ENCODE measurements at regions not wholly inside any gene's neighbourhood (a gene's known extent, or its start where the extent isn't known, plus 50 kb on each side); places are given as distances from the start of the nearest gene placed in this dataset.
A peak's percentile ranks its signal among the peaks of the same experiment; 100 is the strongest.
"Not testable (repeated sequence)": the region's sequence is repeated elsewhere in the genome, so short reads cannot be mapped to it uniquely, and the experiment has no call there.

DNA sequence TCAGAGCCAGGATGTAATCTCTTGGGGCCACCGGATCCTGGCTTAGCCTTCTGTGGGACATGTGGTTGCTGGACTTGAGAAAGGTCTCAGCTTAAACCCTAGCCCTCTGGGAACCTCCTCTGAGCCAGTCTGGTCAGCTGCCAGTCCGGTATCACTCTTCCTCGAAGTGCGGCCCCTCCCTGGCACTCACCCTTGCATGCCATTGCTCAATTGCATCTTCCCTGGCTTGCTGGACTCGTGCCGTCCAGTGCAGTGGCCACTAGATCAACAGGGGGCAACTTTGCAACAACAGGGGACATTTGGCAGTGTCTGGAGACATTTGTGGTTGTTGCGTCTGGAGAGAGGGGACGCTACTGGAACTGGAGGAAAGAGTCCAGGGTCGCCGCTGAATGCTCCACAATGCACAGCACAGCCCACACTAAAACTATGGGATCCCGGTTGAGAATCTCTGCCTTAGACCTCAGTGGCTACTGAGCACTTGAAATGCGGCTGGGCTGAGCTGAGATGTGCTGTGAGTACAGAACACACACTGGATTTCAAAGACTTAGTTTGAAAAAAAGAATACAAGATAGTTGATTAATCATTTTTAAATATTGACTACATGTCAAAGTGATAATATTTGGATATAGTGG is 152.1 kb downstream of the TFAP2C start:
- CTCF ChIA-PET = no interaction called here
- Histone ChIP-seq H3K9me3 (ENCODE audit: control insufficient read depth, insufficient read depth, low read depth, low read length) (no peaks in the 10 kb centered on the region), H3K36me3 (ENCODE audit: control insufficient read depth, insufficient read depth, low read length) (no peaks in the 10 kb centered on the region), H3K27me3 (ENCODE audit: control insufficient read depth, insufficient read depth, low read length) (no peaks in the 10 kb centered on the region), H3K4me3 (ENCODE audit: low read depth in 2 of 2, low read length in 2 of 2) (no peak overlapping the region), H3K4me1 (ENCODE audit: control insufficient read depth, insufficient read depth, low read length) (peaks cover 30% of the 10 kb centered on the region), H3K27ac (ENCODE audit: low read length) (peak overlapping the region; percentile 23; the same call in 1 of the 2 replicates)
- BruUV-seq (replicated peaks) = no TSS peak
- no peak for DNase-seq (ENCODE audit: low read depth, low spot score)
- POLR2A ChIA-PET = no interaction called here
- TF ChIP-seq, protein P1, sequence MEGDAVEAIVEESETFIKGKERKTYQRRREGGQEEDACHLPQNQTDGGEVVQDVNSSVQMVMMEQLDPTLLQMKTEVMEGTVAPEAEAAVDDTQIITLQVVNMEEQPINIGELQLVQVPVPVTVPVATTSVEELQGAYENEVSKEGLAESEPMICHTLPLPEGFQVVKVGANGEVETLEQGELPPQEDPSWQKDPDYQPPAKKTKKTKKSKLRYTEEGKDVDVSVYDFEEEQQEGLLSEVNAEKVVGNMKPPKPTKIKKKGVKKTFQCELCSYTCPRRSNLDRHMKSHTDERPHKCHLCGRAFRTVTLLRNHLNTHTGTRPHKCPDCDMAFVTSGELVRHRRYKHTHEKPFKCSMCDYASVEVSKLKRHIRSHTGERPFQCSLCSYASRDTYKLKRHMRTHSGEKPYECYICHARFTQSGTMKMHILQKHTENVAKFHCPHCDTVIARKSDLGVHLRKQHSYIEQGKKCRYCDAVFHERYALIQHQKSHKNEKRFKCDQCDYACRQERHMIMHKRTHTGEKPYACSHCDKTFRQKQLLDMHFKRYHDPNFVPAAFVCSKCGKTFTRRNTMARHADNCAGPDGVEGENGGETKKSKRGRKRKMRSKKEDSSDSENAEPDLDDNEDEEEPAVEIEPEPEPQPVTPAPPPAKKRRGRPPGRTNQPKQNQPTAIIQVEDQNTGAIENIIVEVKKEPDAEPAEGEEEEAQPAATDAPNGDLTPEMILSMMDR (IDR thresholded peaks at IDR 0.05) = no peak
- TF ChIP-seq, protein P2, sequence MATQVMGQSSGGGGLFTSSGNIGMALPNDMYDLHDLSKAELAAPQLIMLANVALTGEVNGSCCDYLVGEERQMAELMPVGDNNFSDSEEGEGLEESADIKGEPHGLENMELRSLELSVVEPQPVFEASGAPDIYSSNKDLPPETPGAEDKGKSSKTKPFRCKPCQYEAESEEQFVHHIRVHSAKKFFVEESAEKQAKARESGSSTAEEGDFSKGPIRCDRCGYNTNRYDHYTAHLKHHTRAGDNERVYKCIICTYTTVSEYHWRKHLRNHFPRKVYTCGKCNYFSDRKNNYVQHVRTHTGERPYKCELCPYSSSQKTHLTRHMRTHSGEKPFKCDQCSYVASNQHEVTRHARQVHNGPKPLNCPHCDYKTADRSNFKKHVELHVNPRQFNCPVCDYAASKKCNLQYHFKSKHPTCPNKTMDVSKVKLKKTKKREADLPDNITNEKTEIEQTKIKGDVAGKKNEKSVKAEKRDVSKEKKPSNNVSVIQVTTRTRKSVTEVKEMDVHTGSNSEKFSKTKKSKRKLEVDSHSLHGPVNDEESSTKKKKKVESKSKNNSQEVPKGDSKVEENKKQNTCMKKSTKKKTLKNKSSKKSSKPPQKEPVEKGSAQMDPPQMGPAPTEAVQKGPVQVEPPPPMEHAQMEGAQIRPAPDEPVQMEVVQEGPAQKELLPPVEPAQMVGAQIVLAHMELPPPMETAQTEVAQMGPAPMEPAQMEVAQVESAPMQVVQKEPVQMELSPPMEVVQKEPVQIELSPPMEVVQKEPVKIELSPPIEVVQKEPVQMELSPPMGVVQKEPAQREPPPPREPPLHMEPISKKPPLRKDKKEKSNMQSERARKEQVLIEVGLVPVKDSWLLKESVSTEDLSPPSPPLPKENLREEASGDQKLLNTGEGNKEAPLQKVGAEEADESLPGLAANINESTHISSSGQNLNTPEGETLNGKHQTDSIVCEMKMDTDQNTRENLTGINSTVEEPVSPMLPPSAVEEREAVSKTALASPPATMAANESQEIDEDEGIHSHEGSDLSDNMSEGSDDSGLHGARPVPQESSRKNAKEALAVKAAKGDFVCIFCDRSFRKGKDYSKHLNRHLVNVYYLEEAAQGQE (IDR thresholded peaks at IDR 0.05; ENCODE audit: insufficient read depth in 1 of 2, low read depth in 2 of 2, low read length in 1 of 2) = no peak
- TF ChIP-seq SIN3A (IDR thresholded peaks at IDR 0.05; ENCODE audit: borderline replicate concordance, insufficient read depth, low read depth, low read length) (no peak), TCF7L2 (IDR thresholded peaks at IDR 0.05; ENCODE audit: low read depth, low read length) (no peak), POLR2AphosphoS5 (IDR thresholded peaks at IDR 0.05; ENCODE audit: low read depth, low read length) (no peak)
- no peak for ATAC-seq
- intact Hi-C loops (cut with micrococcal nuclease; ENCODE audit: unreplicated experiment) (no loop called here), in situ Hi-C loops (cut with HindIII; ENCODE audit: low pct_unique_long_range_greater_than_20kb, low sequenced_read_pairs) (no loop called here)

DNA sequence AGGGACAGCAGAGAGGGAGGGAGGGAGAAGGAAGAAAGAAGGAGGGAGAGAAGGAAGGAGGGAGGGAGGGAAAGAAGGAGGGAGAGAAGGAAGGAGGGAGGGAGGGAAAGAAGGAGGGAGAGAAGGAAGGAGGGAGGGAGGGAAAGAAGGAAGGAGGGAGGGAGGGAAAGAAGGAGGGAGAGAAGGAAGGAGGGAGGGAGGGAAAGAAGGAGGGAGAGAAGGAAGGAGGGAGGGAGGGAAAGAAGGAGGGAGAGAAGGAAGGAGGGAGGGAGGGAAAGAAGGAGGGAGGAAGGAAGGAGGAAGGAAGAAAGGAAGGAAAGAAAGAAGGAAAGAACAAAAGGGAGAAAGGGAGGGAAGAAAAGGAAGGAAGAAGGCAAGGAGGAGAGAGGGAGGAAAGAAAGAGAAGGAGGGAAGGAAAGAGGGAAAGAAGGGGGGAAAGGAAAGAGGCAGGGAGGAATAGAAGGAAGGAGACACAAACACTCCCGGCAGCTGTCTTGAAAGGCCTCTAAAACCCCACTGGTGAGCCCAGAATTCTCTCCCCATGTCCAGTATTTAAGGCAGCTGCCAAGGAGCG is 153.0 kb downstream of the TFAP2C start:
- H3K9me3 ChIP-seq (ENCODE audit: control insufficient read depth, insufficient read depth, low read depth, low read length); CTCF ChIA-PET; H3K27me3 ChIP-seq (ENCODE audit: control insufficient read depth, insufficient read depth, low read length); BruUV-seq (replicated peaks); in situ Hi-C loops (cut with HindIII; ENCODE audit: low pct_unique_long_range_greater_than_20kb, low sequenced_read_pairs); intact Hi-C loops (cut with micrococcal nuclease; ENCODE audit: unreplicated experiment); H3K4me3 ChIP-seq (ENCODE audit: low read depth in 2 of 2, low read length in 2 of 2); ATAC-seq; DNase-seq (ENCODE audit: low read depth, low spot score); H3K36me3 ChIP-seq (ENCODE audit: control insufficient read depth, insufficient read depth, low read length): not testable (repeated sequence)
- H3K4me1 ChIP-seq (ENCODE audit: control insufficient read depth, insufficient read depth, low read length) = peaks cover 30% of the 10 kb centered on the region
- H3K27ac ChIP-seq (ENCODE audit: low read length) = peak overlapping the region; percentile 71
- POLR2A ChIA-PET = interaction anchor here (0.5 kb wide), 1 partner anchor 466 kb away, joined by 3 read pairs; no protein-coding TSS in a partner anchor

DNA sequence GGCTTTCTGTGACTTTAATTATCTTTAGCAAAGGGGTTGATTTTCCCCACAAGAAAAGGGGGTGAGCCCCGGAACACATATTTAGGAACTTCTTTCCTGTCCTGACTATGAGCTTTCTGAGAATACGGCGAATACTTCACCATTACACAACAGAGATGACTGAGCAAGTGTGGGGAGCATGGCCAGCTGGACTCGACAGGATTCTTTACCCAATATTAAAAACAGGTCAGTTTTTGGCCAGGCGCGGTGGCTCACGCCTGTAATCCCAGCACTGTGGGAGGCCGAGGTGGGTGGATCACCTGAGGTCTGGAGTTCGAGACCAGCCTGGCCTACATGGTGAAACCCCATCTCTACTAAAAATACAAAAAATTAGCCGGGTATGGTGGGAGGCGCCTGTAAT is 153.7 kb downstream of the TFAP2C start:
- in situ Hi-C loops (cut with HindIII; ENCODE audit: low pct_unique_long_range_greater_than_20kb, low sequenced_read_pairs); H3K4me3 ChIP-seq (ENCODE audit: low read depth in 2 of 2, low read length in 2 of 2); CTCF ChIA-PET; DNase-seq (ENCODE audit: low read depth, low spot score); ATAC-seq; H3K36me3 ChIP-seq (ENCODE audit: control insufficient read depth, insufficient read depth, low read length); H3K27me3 ChIP-seq (ENCODE audit: control insufficient read depth, insufficient read depth, low read length); H3K9me3 ChIP-seq (ENCODE audit: control insufficient read depth, insufficient read depth, low read depth, low read length); BruUV-seq (replicated peaks); intact Hi-C loops (cut with micrococcal nuclease; ENCODE audit: unreplicated experiment): not testable (repeated sequence)
- POLR2A ChIA-PET = interaction anchor here (0.5 kb wide), 1 partner anchor 466 kb away, joined by 3 read pairs; no protein-coding TSS in a partner anchor
- peaks cover 35% of the 10 kb centered on the region for H3K4me1 ChIP-seq (ENCODE audit: control insufficient read depth, insufficient read depth, low read length)
- H3K27ac ChIP-seq (ENCODE audit: low read length) = peak overlapping the region; percentile 71
